ENCODE measurements at regions not wholly inside any gene's neighbourhood (a gene's known extent, or its start where the extent isn't known, plus 50 kb on each side); places are given as distances from the start of the nearest gene placed in this dataset.
A peak's percentile ranks its signal among the peaks of the same experiment; 100 is the strongest.

GRCh38 chr13:85261757-85262346, 537.4 kb downstream of the SLITRK6 start:
- no peak for TF ChIP-seq SP1 (CRISPR knock-in tag; conservative IDR thresholded peaks at IDR 0.05)
- no peak for TF ChIP-seq CREB1 (CRISPR knock-in tag; IDR thresholded peaks at IDR 0.05)
- no peak for TF ChIP-seq MAX (CRISPR knock-in tag; IDR thresholded peaks at IDR 0.05)
- no peak for TF ChIP-seq ZNF512 (CRISPR knock-in tag; IDR thresholded peaks at IDR 0.05; ENCODE audit: borderline replicate concordance)
- TF ChIP-seq CTCF (IDR thresholded peaks at IDR 0.05): 0 out of 2 replicates have a peak, but pooled peaks have one; percentile 30
- no peak for TF ChIP-seq CREM (CRISPR knock-in tag; IDR thresholded peaks at IDR 0.05)
- TF ChIP-seq ATF3 (CRISPR knock-in tag; conservative IDR thresholded peaks at IDR 0.05): no peak
- no peak for TF ChIP-seq TCF7 (CRISPR knock-in tag; IDR thresholded peaks at IDR 0.05; ENCODE audit: low read depth)
- no peak for TF ChIP-seq SMAD4 (CRISPR knock-in tag; IDR thresholded peaks at IDR 0.05)
- TF ChIP-seq STAT6 (CRISPR knock-in tag; conservative IDR thresholded peaks at IDR 0.05; ENCODE audit: low read depth): no peak
- TF ChIP-seq USF2 (CRISPR knock-in tag; IDR thresholded peaks at IDR 0.05): no peak
- no peak for TF ChIP-seq ZNF423 (CRISPR knock-in tag; IDR thresholded peaks at IDR 0.05)
- TF ChIP-seq E2F1 (CRISPR knock-in tag; IDR thresholded peaks at IDR 0.05): no peak
- no peak for TF ChIP-seq PREB (CRISPR knock-in tag; IDR thresholded peaks at IDR 0.05; ENCODE audit: borderline replicate concordance)
